ENCODE measurements at regions not wholly inside any gene's neighbourhood (a gene's known extent, or its start where the extent isn't known, plus 50 kb on each side); places are given as distances from the start of the nearest gene placed in this dataset.

DNA sequence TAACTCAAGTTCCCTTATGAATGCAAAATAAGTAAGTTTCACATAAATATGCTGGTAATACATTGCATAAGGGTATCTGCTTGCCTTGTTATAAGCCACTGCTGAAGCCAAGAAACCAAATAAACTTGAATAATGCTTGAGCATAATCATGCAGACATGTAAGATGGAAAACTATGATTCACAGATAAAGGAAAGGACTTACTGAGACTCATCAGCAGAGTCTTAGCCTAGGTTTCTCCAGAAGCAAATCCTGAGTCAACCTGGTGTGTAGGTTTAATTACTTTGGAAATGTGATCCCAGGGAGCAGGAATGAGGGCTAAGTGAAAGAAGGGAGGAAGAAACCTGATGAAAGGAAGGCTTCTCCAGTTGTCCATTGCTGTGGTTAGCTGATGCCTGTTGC lies 107.7 kb upstream of the BTG1 start:
- DNase-seq (ENCODE audit: low spot score) = no peak
- no peak for ATAC-seq (ENCODE audit: insufficient number of reproducible peaks, low FRiP score, low read depth)
- Histone ChIP-seq H3K36me3 (no peaks in the 10 kb centered on the region), H3K4me1 (ENCODE audit: control insufficient read depth in 1 of 2, low read depth in 2 of 2) (no peaks in the 10 kb centered on the region), H3K27me3 (replicated peaks; ENCODE audit: insufficient read depth) (no peaks in the 10 kb centered on the region), H3K4me3 (no peak overlapping the region), H3K9me3 (no peaks in the 10 kb centered on the region), H3K27ac (no peak overlapping the region)
- TF ChIP-seq, protein P1, sequence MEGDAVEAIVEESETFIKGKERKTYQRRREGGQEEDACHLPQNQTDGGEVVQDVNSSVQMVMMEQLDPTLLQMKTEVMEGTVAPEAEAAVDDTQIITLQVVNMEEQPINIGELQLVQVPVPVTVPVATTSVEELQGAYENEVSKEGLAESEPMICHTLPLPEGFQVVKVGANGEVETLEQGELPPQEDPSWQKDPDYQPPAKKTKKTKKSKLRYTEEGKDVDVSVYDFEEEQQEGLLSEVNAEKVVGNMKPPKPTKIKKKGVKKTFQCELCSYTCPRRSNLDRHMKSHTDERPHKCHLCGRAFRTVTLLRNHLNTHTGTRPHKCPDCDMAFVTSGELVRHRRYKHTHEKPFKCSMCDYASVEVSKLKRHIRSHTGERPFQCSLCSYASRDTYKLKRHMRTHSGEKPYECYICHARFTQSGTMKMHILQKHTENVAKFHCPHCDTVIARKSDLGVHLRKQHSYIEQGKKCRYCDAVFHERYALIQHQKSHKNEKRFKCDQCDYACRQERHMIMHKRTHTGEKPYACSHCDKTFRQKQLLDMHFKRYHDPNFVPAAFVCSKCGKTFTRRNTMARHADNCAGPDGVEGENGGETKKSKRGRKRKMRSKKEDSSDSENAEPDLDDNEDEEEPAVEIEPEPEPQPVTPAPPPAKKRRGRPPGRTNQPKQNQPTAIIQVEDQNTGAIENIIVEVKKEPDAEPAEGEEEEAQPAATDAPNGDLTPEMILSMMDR (IDR thresholded peaks at IDR 0.05) = no peak

DNA sequence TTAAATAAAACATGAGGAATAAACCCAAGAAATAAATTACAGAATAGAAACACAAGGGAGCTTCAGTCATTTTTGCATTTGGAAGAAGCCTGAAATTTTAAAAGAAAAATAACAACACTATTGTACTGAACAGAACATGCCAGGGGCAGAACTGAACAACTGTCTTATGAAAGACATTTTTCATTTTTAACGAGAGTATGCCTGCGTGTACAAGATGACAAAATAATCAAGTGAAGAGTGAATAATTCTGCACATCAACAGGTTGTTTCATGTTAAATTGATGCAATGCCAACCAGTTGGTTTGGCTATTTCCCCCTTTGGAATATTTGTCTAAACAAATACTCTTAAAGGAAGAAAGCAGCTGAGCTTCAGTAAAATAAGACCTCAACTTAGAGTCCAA lies 103.3 kb upstream of the BTG1 start:
- H3K4me1 ChIP-seq (ENCODE audit: control insufficient read depth in 1 of 2, low read depth in 2 of 2) = peaks cover 0 to 4% of the 10 kb centered on the region in 2 donors
- H3K27ac ChIP-seq = no peak overlapping the region
- H3K36me3 ChIP-seq = no peaks in the 10 kb centered on the region
- no peaks in the 10 kb centered on the region for H3K27me3 ChIP-seq (replicated peaks; ENCODE audit: insufficient read depth)
- no peak for ATAC-seq (ENCODE audit: insufficient number of reproducible peaks, low FRiP score, low read depth)
- DNase-seq (ENCODE audit: low spot score) = no peak
- no peaks in the 10 kb centered on the region for H3K9me3 ChIP-seq
- TF ChIP-seq, protein P1 (IDR thresholded peaks at IDR 0.05) = no peak
- H3K4me3 ChIP-seq = no peak overlapping the region

DNA sequence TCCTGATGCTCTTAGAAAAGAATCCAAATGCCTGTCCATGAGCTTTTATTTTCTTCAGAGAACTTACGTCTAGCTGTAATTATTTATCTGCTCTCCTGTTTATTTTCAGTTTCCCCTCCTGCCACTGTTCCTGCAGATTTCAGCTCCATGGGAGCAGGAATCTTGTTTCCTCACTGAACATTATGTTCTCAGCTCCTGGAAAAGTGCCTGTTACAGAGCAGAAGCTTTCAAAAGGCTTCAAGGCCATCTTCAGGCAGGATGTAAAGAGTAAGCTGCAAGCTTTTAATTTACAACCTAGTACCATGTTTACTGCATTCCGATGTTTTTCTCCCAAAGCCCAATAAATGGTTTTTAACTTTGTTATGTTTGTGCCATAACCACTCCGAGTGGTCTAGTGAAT lies 98.4 kb upstream of the BTG1 start:
- Histone ChIP-seq H3K27me3 (replicated peaks; ENCODE audit: insufficient read depth) (no peaks in the 10 kb centered on the region), H3K27ac (no peak overlapping the region), H3K4me1 (ENCODE audit: control insufficient read depth in 1 of 2, low read depth in 2 of 2) (peaks cover 0 to 11% of the 10 kb centered on the region in 2 donors), H3K4me3 (no peak overlapping the region), H3K9me3 (no peaks in the 10 kb centered on the region), H3K36me3 (no peaks in the 10 kb centered on the region)
- TF ChIP-seq, protein P1 (IDR thresholded peaks at IDR 0.05) = no peak
- no peak for ATAC-seq (ENCODE audit: insufficient number of reproducible peaks, low FRiP score, low read depth)
- no peak for DNase-seq (ENCODE audit: low spot score)

DNA sequence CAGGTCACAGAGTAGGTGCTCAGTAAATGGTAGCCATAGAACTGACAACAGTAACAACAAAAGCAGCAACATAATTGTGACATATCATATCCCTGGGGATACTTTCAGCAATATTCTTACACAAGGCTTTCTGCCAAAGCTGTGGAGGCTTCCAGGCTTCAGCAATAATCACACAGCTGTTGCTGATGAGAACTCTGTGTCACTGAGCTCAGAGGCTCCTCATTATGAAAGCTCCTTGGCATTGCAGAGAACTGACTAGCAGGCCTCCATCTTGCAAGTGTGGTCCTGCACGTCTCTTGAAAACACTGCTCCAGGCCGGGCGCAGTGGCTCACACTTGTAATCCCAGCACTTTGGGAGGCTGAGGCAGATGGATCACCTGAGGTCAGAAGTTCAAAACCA lies 97.3 kb upstream of the BTG1 start:
- no peaks in the 10 kb centered on the region for H3K27me3 ChIP-seq (replicated peaks; ENCODE audit: insufficient read depth)
- no peak overlapping the region for H3K4me3 ChIP-seq
- H3K4me1 ChIP-seq (ENCODE audit: control insufficient read depth in 1 of 2, low read depth in 2 of 2) = peaks cover 0 to 11% of the 10 kb centered on the region in 2 donors
- no peaks in the 10 kb centered on the region for H3K36me3 ChIP-seq
- DNase-seq (ENCODE audit: low spot score) (no peak), ATAC-seq (ENCODE audit: insufficient number of reproducible peaks, low FRiP score, low read depth) (no peak)
- no peaks in the 10 kb centered on the region for H3K9me3 ChIP-seq
- H3K27ac ChIP-seq = no peak overlapping the region
- TF ChIP-seq, protein P1 (IDR thresholded peaks at IDR 0.05) = no peak

DNA sequence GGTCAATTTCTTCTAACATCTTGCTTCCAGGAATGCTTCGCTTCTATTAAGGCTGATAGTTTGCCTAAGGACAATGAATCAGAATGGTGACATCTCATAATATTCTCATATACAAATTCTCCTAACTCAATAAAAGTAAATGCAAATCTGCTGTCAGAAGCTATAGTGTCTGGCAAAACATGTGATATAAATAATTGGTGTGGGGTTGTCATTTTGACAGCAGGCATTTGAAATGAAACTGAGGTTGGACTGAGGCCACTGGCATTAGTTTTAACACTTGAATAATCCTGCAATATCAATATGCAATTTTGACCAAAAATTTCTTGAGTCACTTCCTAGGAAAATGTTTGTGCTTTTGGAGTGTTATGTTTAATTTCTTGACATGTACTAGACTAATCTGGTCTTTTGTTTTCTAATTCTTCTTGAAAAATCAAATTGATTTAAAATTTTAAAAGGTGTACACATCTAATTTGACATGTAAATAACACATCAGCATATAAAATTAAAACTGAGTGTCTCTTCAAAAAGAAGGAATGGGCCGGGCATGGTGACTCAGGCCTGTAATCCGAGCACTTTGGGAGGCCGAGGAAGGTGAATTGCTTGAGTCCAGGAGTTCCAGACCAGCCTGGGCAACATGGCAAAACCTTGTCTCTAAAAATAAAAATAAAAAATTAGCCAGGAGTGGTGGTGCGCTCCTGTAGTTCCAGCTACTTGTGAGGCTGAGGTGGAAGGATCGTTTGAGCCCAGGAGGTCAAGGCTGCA lies 92.3 kb upstream of the BTG1 start:
- Histone ChIP-seq H3K27me3 (replicated peaks; ENCODE audit: insufficient read depth) (no peaks in the 10 kb centered on the region), H3K4me1 (ENCODE audit: control insufficient read depth in 1 of 2, low read depth in 2 of 2) (no peaks in the 10 kb centered on the region), H3K36me3 (no peaks in the 10 kb centered on the region), H3K27ac (no peak overlapping the region), H3K9me3 (no peaks in the 10 kb centered on the region), H3K4me3 (no peak overlapping the region)
- DNase-seq (ENCODE audit: low spot score) (no peak), ATAC-seq (ENCODE audit: insufficient number of reproducible peaks, low FRiP score, low read depth) (no peak)
- TF ChIP-seq, protein P1 (IDR thresholded peaks at IDR 0.05) = no peak
